ENCODE measurements at regions not wholly inside any gene's neighbourhood (a gene's known extent, or its start where the extent isn't known, plus 50 kb on each side); places are given as distances from the start of the nearest gene placed in this dataset.

- no peaks in the 10 kb centered on the region for H3K36me3 ChIP-seq (ENCODE audit: low read length)
- H3K4me2 ChIP-seq (ENCODE audit: low read depth, low read length, poor library complexity, severe bottlenecking) = no peak overlapping the region
- no peak overlapping the region for H3K9ac ChIP-seq (ENCODE audit: low read length)
- no peak overlapping the region for H2AFZ ChIP-seq (ENCODE audit: low read depth, low read length, severe bottlenecking)
- H3F3A ChIP-seq (ENCODE audit: insufficient read depth) = no peaks in the 10 kb centered on the region
- no peaks in the 10 kb centered on the region for H3K79me2 ChIP-seq (ENCODE audit: insufficient read depth, low read length)
- no peak overlapping the region for H3K4me3 ChIP-seq (ENCODE audit: insufficient read depth, low read length, poor library complexity, severe bottlenecking)
- no peak overlapping the region for H3K27ac ChIP-seq (ENCODE audit: low read depth, low read length)
- TF ChIP-seq CTCF (IDR thresholded peaks at IDR 0.05; ENCODE audit: insufficient read depth, low read length, poor library complexity, severe bottlenecking) (no peak), EZH2phosphoT487 (conservative IDR thresholded peaks at IDR 0.05; ENCODE audit: low read length) (no peak)
- H4K20me1 ChIP-seq (ENCODE audit: low read depth, low read length) = no peaks in the 10 kb centered on the region
- no peaks in the 10 kb centered on the region for H3K27me3 ChIP-seq (ENCODE audit: low read length)
- no peaks in the 10 kb centered on the region for H3K9me2 ChIP-seq (replicated peaks; ENCODE audit: insufficient read depth, low read length)
- no peaks in the 10 kb centered on the region for H3K9me3 ChIP-seq (ENCODE audit: insufficient read depth, low read length)
Observed at GRCh38 chr3:5055357-5056110, 66.6 kb upstream of the ARL8B start.

GRCh38 chr3:5056111-5056391 lies 66.0 kb upstream of the ARL8B start:
- no peaks in the 10 kb centered on the region for H3K36me3 ChIP-seq (ENCODE audit: low read length)
- no peaks in the 10 kb centered on the region for H3K9me2 ChIP-seq (replicated peaks; ENCODE audit: insufficient read depth, low read length)
- no peaks in the 10 kb centered on the region for H3K27me3 ChIP-seq (ENCODE audit: low read length)
- H3K79me2 ChIP-seq (ENCODE audit: insufficient read depth, low read length) = no peaks in the 10 kb centered on the region
- H3K27ac ChIP-seq (ENCODE audit: low read depth, low read length) = no peak overlapping the region
- no peaks in the 10 kb centered on the region for H4K20me1 ChIP-seq (ENCODE audit: low read depth, low read length)
- no peak overlapping the region for H3K4me2 ChIP-seq (ENCODE audit: low read depth, low read length, poor library complexity, severe bottlenecking)
- TF ChIP-seq CTCF (IDR thresholded peaks at IDR 0.05; ENCODE audit: insufficient read depth, low read length, poor library complexity, severe bottlenecking) (no peak), EZH2phosphoT487 (conservative IDR thresholded peaks at IDR 0.05; ENCODE audit: low read length) (no peak)
- no peak overlapping the region for H2AFZ ChIP-seq (ENCODE audit: low read depth, low read length, severe bottlenecking)
- H3K9ac ChIP-seq (ENCODE audit: low read length) = no peak overlapping the region
- H3F3A ChIP-seq (ENCODE audit: insufficient read depth) = no peaks in the 10 kb centered on the region
- H3K9me3 ChIP-seq (ENCODE audit: insufficient read depth, low read length) = no peaks in the 10 kb centered on the region
- no peak overlapping the region for H3K4me3 ChIP-seq (ENCODE audit: insufficient read depth, low read length, poor library complexity, severe bottlenecking)

- H3K27ac ChIP-seq (ENCODE audit: low read depth, low read length) = no peak overlapping the region
- H3K36me3 ChIP-seq (ENCODE audit: low read length) = no peaks in the 10 kb centered on the region
- H3K9me3 ChIP-seq (ENCODE audit: insufficient read depth, low read length) = no peaks in the 10 kb centered on the region
- H2AFZ ChIP-seq (ENCODE audit: low read depth, low read length, severe bottlenecking) = no peak overlapping the region
- no peaks in the 10 kb centered on the region for H3F3A ChIP-seq (ENCODE audit: insufficient read depth)
- H3K27me3 ChIP-seq (ENCODE audit: low read length) = no peaks in the 10 kb centered on the region
- TF ChIP-seq CTCF (IDR thresholded peaks at IDR 0.05; ENCODE audit: insufficient read depth, low read length, poor library complexity, severe bottlenecking) (no peak), EZH2phosphoT487 (conservative IDR thresholded peaks at IDR 0.05; ENCODE audit: low read length) (no peak)
- no peaks in the 10 kb centered on the region for H3K79me2 ChIP-seq (ENCODE audit: insufficient read depth, low read length)
- H3K4me2 ChIP-seq (ENCODE audit: low read depth, low read length, poor library complexity, severe bottlenecking) = no peak overlapping the region
- H3K9ac ChIP-seq (ENCODE audit: low read length) = no peak overlapping the region
- H3K9me2 ChIP-seq (replicated peaks; ENCODE audit: insufficient read depth, low read length) = no peaks in the 10 kb centered on the region
- no peaks in the 10 kb centered on the region for H4K20me1 ChIP-seq (ENCODE audit: low read depth, low read length)
- no peak overlapping the region for H3K4me3 ChIP-seq (ENCODE audit: insufficient read depth, low read length, poor library complexity, severe bottlenecking)
Observed at GRCh38 chr3:5057272-5057671, 64.8 kb upstream of the ARL8B start.

All from SU-DHL-6 (cell line).